ENCODE measurements at regions not wholly inside any gene's neighbourhood (a gene's known extent, or its start where the extent isn't known, plus 50 kb on each side); places are given as distances from the start of the nearest gene placed in this dataset.

- H3K27ac ChIP-seq = no peak overlapping the region
- no peak for TF ChIP-seq ZFX (IDR thresholded peaks at IDR 0.05)
- TF ChIP-seq, protein P1, sequence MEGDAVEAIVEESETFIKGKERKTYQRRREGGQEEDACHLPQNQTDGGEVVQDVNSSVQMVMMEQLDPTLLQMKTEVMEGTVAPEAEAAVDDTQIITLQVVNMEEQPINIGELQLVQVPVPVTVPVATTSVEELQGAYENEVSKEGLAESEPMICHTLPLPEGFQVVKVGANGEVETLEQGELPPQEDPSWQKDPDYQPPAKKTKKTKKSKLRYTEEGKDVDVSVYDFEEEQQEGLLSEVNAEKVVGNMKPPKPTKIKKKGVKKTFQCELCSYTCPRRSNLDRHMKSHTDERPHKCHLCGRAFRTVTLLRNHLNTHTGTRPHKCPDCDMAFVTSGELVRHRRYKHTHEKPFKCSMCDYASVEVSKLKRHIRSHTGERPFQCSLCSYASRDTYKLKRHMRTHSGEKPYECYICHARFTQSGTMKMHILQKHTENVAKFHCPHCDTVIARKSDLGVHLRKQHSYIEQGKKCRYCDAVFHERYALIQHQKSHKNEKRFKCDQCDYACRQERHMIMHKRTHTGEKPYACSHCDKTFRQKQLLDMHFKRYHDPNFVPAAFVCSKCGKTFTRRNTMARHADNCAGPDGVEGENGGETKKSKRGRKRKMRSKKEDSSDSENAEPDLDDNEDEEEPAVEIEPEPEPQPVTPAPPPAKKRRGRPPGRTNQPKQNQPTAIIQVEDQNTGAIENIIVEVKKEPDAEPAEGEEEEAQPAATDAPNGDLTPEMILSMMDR (conservative IDR thresholded peaks at IDR 0.05) = no peak
These were observed 248.8 kb downstream of the C3orf38 start for GRCh38 chr3:88398581-88398980.

GRCh38 chr3:88403319-88403718, 253.6 kb downstream of the C3orf38 start:
- no peak overlapping the region for H3K27ac ChIP-seq
- TF ChIP-seq, protein P1 (conservative IDR thresholded peaks at IDR 0.05) = no peak
- no peak for TF ChIP-seq ZFX (IDR thresholded peaks at IDR 0.05)

GRCh38 chr3:88408097-88408496, 258.3 kb downstream of the C3orf38 start:
- no peak overlapping the region for H3K27ac ChIP-seq
- TF ChIP-seq ZFX (IDR thresholded peaks at IDR 0.05) = no peak
- TF ChIP-seq, protein P1 (conservative IDR thresholded peaks at IDR 0.05) = no peak

- TF ChIP-seq, protein P1 (conservative IDR thresholded peaks at IDR 0.05) = no peak
- TF ChIP-seq ZFX (IDR thresholded peaks at IDR 0.05) = no peak
- no peak overlapping the region for H3K27ac ChIP-seq
These were observed 259.2 kb downstream of the C3orf38 start for GRCh38 chr3:88408935-88409334.

DNA sequence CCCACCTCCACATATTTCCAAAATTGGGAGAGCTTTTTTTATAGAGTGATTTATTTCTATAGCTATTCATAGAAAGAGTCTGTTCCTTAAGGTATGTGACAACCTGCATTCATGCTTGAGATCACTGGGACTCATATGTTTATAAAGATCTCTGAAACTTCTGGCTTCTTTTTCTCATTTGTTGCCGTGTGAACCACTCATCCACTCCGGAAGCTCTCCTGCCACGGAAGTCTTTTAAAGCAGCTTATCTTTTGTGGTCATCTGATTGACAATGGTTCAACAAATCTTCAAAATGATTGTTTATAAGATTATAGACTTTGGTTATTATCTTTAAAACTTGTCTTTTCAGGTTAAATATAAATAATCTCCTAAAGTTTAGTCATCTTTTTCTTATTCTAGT, 260.5 kb downstream of the C3orf38 start:
- no peak overlapping the region for H3K27ac ChIP-seq
- TF ChIP-seq, protein P1 (conservative IDR thresholded peaks at IDR 0.05) = no peak
- no peak for TF ChIP-seq ZFX (IDR thresholded peaks at IDR 0.05)

GRCh38 chr3:88412346-88412745, 262.6 kb downstream of the C3orf38 start:
- no peak overlapping the region for H3K27ac ChIP-seq
- TF ChIP-seq ZFX (IDR thresholded peaks at IDR 0.05) = no peak
- TF ChIP-seq, protein P1 (conservative IDR thresholded peaks at IDR 0.05) = no peak

DNA sequence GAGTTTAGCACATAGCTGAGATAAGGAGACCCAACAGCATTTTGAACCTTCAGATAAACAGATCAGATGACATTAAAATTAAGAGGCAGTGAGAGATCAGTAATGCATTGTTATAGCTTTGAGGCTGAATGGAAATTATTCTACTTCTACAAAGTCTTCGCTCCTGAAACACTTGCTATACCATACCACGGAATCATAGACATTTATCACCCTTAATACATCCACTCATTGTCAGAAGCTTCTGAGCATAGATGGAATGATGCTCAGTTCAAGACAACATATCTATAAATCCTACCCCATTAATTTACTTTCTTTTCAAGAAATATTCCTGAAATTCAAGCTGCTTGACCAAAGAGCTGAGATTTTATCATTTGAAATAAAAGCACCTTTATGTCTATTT, 266.7 kb downstream of the C3orf38 start:
- TF ChIP-seq, protein P1 (conservative IDR thresholded peaks at IDR 0.05) = no peak
- no peak for TF ChIP-seq ZFX (IDR thresholded peaks at IDR 0.05)
- H3K27ac ChIP-seq = no peak overlapping the region

Data from C4-2B (cell line).